K562 (cell line): ENCODE measurements at regions not wholly inside any gene's neighbourhood (a gene's known extent, or its start where the extent isn't known, plus 50 kb on each side); places are given as distances from the start of the nearest gene placed in this dataset.

Experiments
- ATAC-seq: fragments of 200-7000 bp; cut with Tn5 transposase; 3 replicates; pipeline ENCODE4 v1.9.1; 2020; ENCODE audit warnings: moderate library complexity
- BruUV-seq: library from RNA; stranded (reverse); fragments of 400-500 nt; replicated peaks from 2 replicates; lab custom pipeline; 2021; lab: Mats Ljungman, UMichigan
- CTCF ChIA-PET: fragments of 300-600 bp; formaldehyde crosslinking; extraction: SDS; loops from one replicate; lab custom pipeline; 2021; ENCODE audit warnings: low intra/inter-chr PET ratio; lab: Yijun Ruan, JAX
- POLR2A ChIA-PET: fragments of 300-600, 350-650 bp; sonication (Branson Sonifier 250); formaldehyde crosslinking; extraction: SDS; loops from one replicate; lab custom pipeline; 2021; ENCODE audit warnings: antibody characterized with exemption, inconsistent platforms; lab: Yijun Ruan, JAX
- DNase-seq, 4 experiments: peaks; one replicate each; pipeline versions ENCODE4 v3.0.0 to v3.0.0-alpha.2; 2011 to 2018; ENCODE audit warnings: low spot score in 3 of 4, mixed read lengths in 3 of 4; ENCODE audit errors: extremely low read depth in 1 of 4
- FAIRE-seq: peaks from 2 replicates; lab custom pipeline; 2011; peaks lifted over from hg19 to GRCh38; lab: Jason Lieb, UNC
- H2AFZ ChIP-seq: 2 replicates; pipeline ENCODE4 v1.6.0; 2011; ENCODE audit warnings: low read depth, low read length, control low read depth, inconsistent platforms
- H3K27ac ChIP-seq: fragments of 200-600 bp; 3 replicates; pipeline ENCODE4 v1.8.0; 2011; ENCODE audit warnings: low read depth, mild to moderate bottlenecking, control low read depth, inconsistent platforms, low read length, moderate library complexity, mixed read lengths; ENCODE audit errors: extremely low read depth
- H3K27me3 ChIP-seq, 2 experiments: fragments of 300-600 bp in 1 of 2; 2 replicates in 1 of 2; 3 replicates in 1 of 2; pipeline versions ENCODE4 v1.6.0 to v1.8.0; 2011; ENCODE audit warnings: inconsistent platforms in 2 of 2, low read length in 2 of 2, mild to moderate bottlenecking in 1 of 2, mixed read lengths in 1 of 2, moderate library complexity in 1 of 2; ENCODE audit not compliant: control insufficient read depth in 2 of 2, insufficient read depth in 2 of 2
- H3K36me3 ChIP-seq: fragments of 300-600 bp; 3 replicates; pipeline ENCODE4 v1.8.0; 2011; ENCODE audit warnings: mild to moderate bottlenecking, low read length, inconsistent platforms; ENCODE audit not compliant: control insufficient read depth, insufficient read depth
- H3K4me1 ChIP-seq, 2 experiments: fragments of 200-600 bp in 1 of 2; replicated peaks in 1 of 2; 2 replicates in 1 of 2; 3 replicates in 1 of 2; pipeline versions ENCODE4 v1.5.1 to v1.8.0; 2011; ENCODE audit warnings: inconsistent platforms in 2 of 2, low read length in 2 of 2, mild to moderate bottlenecking in 1 of 2, mixed read lengths in 1 of 2, moderate library complexity in 1 of 2; ENCODE audit not compliant: control insufficient read depth in 2 of 2, insufficient read depth in 2 of 2
- H3K4me2 ChIP-seq: 2 replicates; pipeline ENCODE4 v1.6.1; 2011; ENCODE audit warnings: low read length, control low read depth, inconsistent platforms, mixed read lengths; ENCODE audit not compliant: insufficient read depth
- H3K4me3 ChIP-seq: fragments of 200-600 bp; sonication (generic), shearing (Covaris generic); 2 replicates; pipeline ENCODE4 v1.5.1; 2016; ENCODE audit warnings: control low read depth, inconsistent platforms
- H3K79me2 ChIP-seq: fragments of 200-600 bp; 3 replicates; pipeline ENCODE4 v1.8.0; 2011; ENCODE audit warnings: low read length, inconsistent platforms; ENCODE audit not compliant: control insufficient read depth, insufficient read depth
- H3K9ac ChIP-seq, 2 experiments: 2 replicates each; pipeline versions ENCODE4 v1.6.0 to v1.6.1; 2011; ENCODE audit warnings: low read depth in 2 of 2, low read length in 2 of 2, control low read depth in 1 of 2, inconsistent platforms in 1 of 2, mild to moderate bottlenecking in 1 of 2, mixed read lengths in 1 of 2; ENCODE audit not compliant: insufficient read depth in 1 of 2
- H3K9me1 ChIP-seq: one replicate; pipeline ENCODE4 v1.6.0; 2011; ENCODE audit warnings: inconsistent platforms, mild to moderate bottlenecking, low read length, moderate library complexity; ENCODE audit not compliant: control insufficient read depth, insufficient read depth
- H3K9me3 ChIP-seq: replicated peaks from 2 replicates; pipeline ENCODE4 v1.5.1; 2011; ENCODE audit warnings: low read depth, low read length, inconsistent platforms; ENCODE audit not compliant: control insufficient read depth, insufficient read depth
- H4K20me1 ChIP-seq: replicated peaks from 2 replicates; pipeline ENCODE4 v1.6.1; 2011; ENCODE audit warnings: low read length, inconsistent platforms, mixed read lengths; ENCODE audit not compliant: control insufficient read depth, insufficient read depth
- FOXA3 ChIP-seq, 2 experiments: fragments of 450-650 bp in 1 of 2; sonication (generic) in 1 of 2; formaldehyde crosslinking; IDR thresholded peaks in 1 of 2; conservative IDR thresholded peaks in 1 of 2; 2 replicates each; pipeline versions ENCODE4 v1.4.0 to v1.8.0; 2020 to 2022; ENCODE audit warnings: mild to moderate bottlenecking in 2 of 2, missing genetic modification reagents in 1 of 2
- FOXJ3 ChIP-seq: sonication (generic); formaldehyde crosslinking; IDR thresholded peaks from 2 replicates; pipeline ENCODE4 v1.4.0; 2020; ENCODE audit warnings: mild to moderate bottlenecking, missing genetic modification reagents
- MED1 ChIP-seq: sonication (generic); formaldehyde crosslinking; IDR thresholded peaks from 2 replicates; pipeline ENCODE4 v1.8.1; 2023; ENCODE audit warnings: missing genetic modification reagents, borderline replicate concordance
- MYNN ChIP-seq, 2 experiments: sonication (generic); formaldehyde crosslinking in 1 of 2; IDR thresholded peaks; 2 replicates each; pipeline versions ENCODE4 v1.5.0 to v1.6.1; 2016 to 2020; ENCODE audit warnings: antibody characterized with exemption in 1 of 2, missing genetic modification reagents in 1 of 2
- NBN ChIP-seq: fragments of 450-650 bp; IDR thresholded peaks from 2 replicates; pipeline ENCODE4 v1.6.1; 2016; ENCODE audit warnings: low read depth, mild to moderate bottlenecking
- NR2C2 ChIP-seq, 2 experiments: fragments of 200-800 bp in 1 of 2; sonication (Bioruptor generic) in 1 of 2; sonication (generic) in 1 of 2; formaldehyde crosslinking in 1 of 2; IDR thresholded peaks; 2 replicates each; pipeline versions ENCODE4 v1.6.1 to v1.8.0; 2016 to 2022; ENCODE audit warnings: mild to moderate bottlenecking in 1 of 2, missing compliant biosample characterization in 1 of 2, missing genetic modification characterization in 1 of 2, missing genetic modification reagents in 1 of 2
- PHB2 ChIP-seq: fragments of 450-650 bp; IDR thresholded peaks from 2 replicates; pipeline ENCODE4 v1.6.1; 2017; ENCODE audit warnings: low read depth
- STAG1 ChIP-seq: sonication (generic); formaldehyde crosslinking; IDR thresholded peaks from 2 replicates; pipeline ENCODE4 v1.5.0; 2020; ENCODE audit warnings: missing genetic modification reagents, borderline replicate concordance
- WGBS: fragments of 100-300 bp; shearing (Covaris generic); methylation state at CpG from one replicate; pipeline ENCODE4 v1.1.6; 2016; ENCODE audit warnings: low coverage, mixed read lengths; ENCODE audit not compliant: insufficient coverage; ENCODE audit errors: missing lambda C conversion rate; 5-methylcytosine and 5-hydroxymethylcytosine counted together
- in situ Hi-C: fragments of 300-500 bp; cut with MboI; formaldehyde crosslinking; loops from 4 replicates; pipeline ENCODE4 v1.15.0; 2018; ENCODE audit warnings: inconsistent platforms, mixed read lengths
- intact Hi-C: fragments of 100-400 bp; cut with micrococcal nuclease; formaldehyde crosslinking; loops from 2 replicates; pipeline ENCODE4 v1.14.2; 2022
- TF ChIP-seq, protein P1 (sequence below): fragments of 250-450 bp; sonication (Bioruptor Pico); IDR thresholded peaks from 2 replicates; pipeline ENCODE4 v1.9.0; 2021; ENCODE audit warnings: mild to moderate bottlenecking

DNA sequence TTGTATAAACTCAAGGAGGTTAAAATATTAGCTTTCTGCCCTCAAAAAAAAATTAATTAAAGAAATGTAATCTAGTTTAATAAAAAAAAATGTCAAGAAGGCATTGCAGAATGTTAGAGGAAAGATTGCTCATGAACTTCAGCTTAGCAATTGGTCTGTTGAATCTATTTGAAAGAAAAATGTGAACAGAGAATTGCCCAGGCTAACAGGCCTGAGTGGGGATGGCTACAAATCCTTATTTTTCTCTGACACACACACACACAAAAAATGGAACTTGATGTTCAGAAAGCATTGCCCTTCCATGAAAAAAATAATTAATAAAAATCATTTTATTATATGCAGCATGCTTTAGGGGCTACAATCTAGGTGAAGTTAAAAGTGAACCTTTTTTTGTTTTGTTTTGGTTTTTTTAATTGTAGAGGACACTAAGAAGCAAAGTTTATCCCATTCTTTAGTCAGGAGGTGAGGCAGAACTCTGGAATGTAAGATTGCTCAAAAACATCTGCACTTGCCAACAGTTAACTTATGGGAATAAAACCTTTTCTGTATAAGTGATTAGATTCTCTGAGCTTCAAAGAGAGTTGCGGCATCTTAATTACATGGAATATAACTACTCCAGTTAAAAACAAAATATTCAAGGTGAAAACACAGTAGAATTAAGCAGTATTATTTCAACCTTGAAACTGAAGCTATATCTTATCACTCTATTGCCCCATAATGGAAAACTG lies 658.5 kb upstream of the ADGRL2 start:
- no peaks in the 10 kb centered on the region for H3K9me1 ChIP-seq
- H4K20me1 ChIP-seq, result no peaks in the 10 kb centered on the region
- no peaks in the 10 kb centered on the region for H3K79me2 ChIP-seq
- no peaks in the 10 kb centered on the region for H3K4me1 ChIP-seq
- no peak for ATAC-seq
- in situ Hi-C loops (no loop called here), intact Hi-C loops (no loop called here)
- no peak overlapping the region for H3K9ac ChIP-seq
- H3K9me3 ChIP-seq, result no peaks in the 10 kb centered on the region
- H3K4me3 ChIP-seq, result no peak overlapping the region
- no peak overlapping the region for H2AFZ ChIP-seq
- FAIRE-seq, result no peak
- H3K27me3 ChIP-seq, result no peaks in the 10 kb centered on the region
- ChIA-PET POLR2A (no interaction called here), CTCF (no interaction called here)
- 0% methylated on average over 1 of the region's 1 CpG for WGBS
- BruUV-seq, result no TSS peak
- H3K27ac ChIP-seq, result no peak overlapping the region
- no peak for DNase-seq
- no peak overlapping the region for H3K4me2 ChIP-seq
- TF ChIP-seq, protein P1, sequence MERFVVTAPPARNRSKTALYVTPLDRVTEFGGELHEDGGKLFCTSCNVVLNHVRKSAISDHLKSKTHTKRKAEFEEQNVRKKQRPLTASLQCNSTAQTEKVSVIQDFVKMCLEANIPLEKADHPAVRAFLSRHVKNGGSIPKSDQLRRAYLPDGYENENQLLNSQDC (CRISPR knock-in tag), result no peak
- TF ChIP-seq NBN (no peak), FOXJ3 (CRISPR knock-in tag) (no peak), FOXA3 (CRISPR knock-in tag; conservative IDR thresholded peaks at IDR 0.05 in 1 of 2, IDR thresholded peaks at IDR 0.05 in 1 of 2) (no peak), MYNN (IDR thresholded peaks at IDR 0.05) (no peak), MYNN (CRISPR knock-in tag; IDR thresholded peaks at IDR 0.05) (no peak), NR2C2 (CRISPR knock-in tag; IDR thresholded peaks at IDR 0.05) (no peak), NR2C2 (tag; IDR thresholded peaks at IDR 0.05) (no peak), PHB2 (no peak), STAG1 (CRISPR knock-in tag) (no peak), MED1 (CRISPR knock-in tag) (no peak)
- H3K36me3 ChIP-seq, result no peaks in the 10 kb centered on the region
